Ishikawa (cell line): ENCODE measurements at regions not wholly inside any gene's neighbourhood (a gene's known extent, or its start where the extent isn't known, plus 50 kb on each side); places are given as distances from the start of the nearest gene placed in this dataset.

ENCODE experiments used
- CEBPB ChIP-seq: IDR thresholded peaks from 2 replicates; pipeline ENCODE4 v1.6.1; 2012
- CREB1 ChIP-seq: IDR thresholded peaks from 2 replicates; pipeline ENCODE4 v1.6.1; 2012; ENCODE audit warnings: low read depth
- MAX ChIP-seq: IDR thresholded peaks from 2 replicates; pipeline ENCODE4 v1.6.1; 2012
- RAD21 ChIP-seq: IDR thresholded peaks from 2 replicates; pipeline ENCODE4 v1.6.1; 2012; ENCODE audit warnings: low read depth
- REST ChIP-seq: IDR thresholded peaks from 2 replicates; pipeline ENCODE4 v1.6.1; 2012; ENCODE audit warnings: low read depth, mild to moderate bottlenecking
- TAF1 ChIP-seq: IDR thresholded peaks from 2 replicates; pipeline ENCODE4 v1.6.1; 2012; ENCODE audit warnings: low read depth, mild to moderate bottlenecking
- USF1 ChIP-seq: IDR thresholded peaks from 2 replicates; pipeline ENCODE4 v1.6.1; 2012

DNA sequence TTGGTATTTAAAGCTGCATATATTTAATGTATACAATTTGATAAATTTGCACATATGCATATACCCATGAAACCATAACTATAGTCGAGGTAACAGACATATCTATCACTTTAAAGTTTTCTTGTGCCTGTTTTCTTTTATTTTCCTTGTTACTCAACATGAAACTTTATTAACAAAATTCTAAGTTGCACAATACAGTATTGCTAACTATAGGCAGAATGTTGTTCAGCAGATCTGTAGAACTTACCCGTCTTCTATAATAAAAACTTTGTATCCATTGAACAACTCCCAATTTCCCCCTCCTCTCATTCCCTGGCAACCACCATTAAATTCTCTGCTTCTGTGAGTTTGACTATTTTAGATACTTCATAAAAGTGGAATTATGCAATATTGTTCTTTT is 404.6 kb upstream of the KCND2 start:
- no peak for TF ChIP-seq RAD21
- no peak for TF ChIP-seq CEBPB
- no peak for TF ChIP-seq MAX
- no peak for TF ChIP-seq CREB1
- no peak for TF ChIP-seq USF1
- no peak for TF ChIP-seq REST
- no peak for TF ChIP-seq TAF1
